Bone marrow (tissue), 2 donors: ENCODE measurements at regions not wholly inside any gene's neighbourhood (a gene's known extent, or its start where the extent isn't known, plus 50 kb on each side); places are given as distances from the start of the nearest gene placed in this dataset.
"Not testable (repeated sequence)": the region's sequence is repeated elsewhere in the genome, so short reads cannot be mapped to it uniquely, and the experiment has no call there.

Experiments used
- DNase-seq, 2 donors: peaks; one replicate each; lab custom pipeline; 2025; lab: John Stamatoyannopoulos, UW

- no peak for DNase-seq
Measured at GRCh38 chrX:137198040-137198439, 164.2 kb upstream of the GPR101 start.

GRCh38 chrX:137195991-137196390 is 162.2 kb upstream of the GPR101 start:
- DNase-seq = no peak

GRCh38 chrX:137195296-137195695 is 161.5 kb upstream of the GPR101 start:
- no peak for DNase-seq

GRCh38 chrX:137194164-137194563 is 160.4 kb upstream of the GPR101 start:
- peak in 1 of 2 donors; percentile 2 for DNase-seq

GRCh38 chrX:137187540-137187939 is 153.7 kb upstream of the GPR101 start:
- no peak for DNase-seq

GRCh38 chrX:137178392-137178791 is 144.6 kb upstream of the GPR101 start:
- no peak for DNase-seq

- DNase-seq = peak in 1 of 2 donors; percentile 1
Measured at GRCh38 chrX:137172317-137172948, 138.6 kb upstream of the GPR101 start.

GRCh38 chrX:137171626-137172025 is 137.8 kb upstream of the GPR101 start:
- no peak for DNase-seq

GRCh38 chrX:137166591-137166990 is 132.8 kb upstream of the GPR101 start:
- no peak for DNase-seq

- DNase-seq = no peak
Measured at GRCh38 chrX:137164329-137164728, 130.5 kb upstream of the GPR101 start.

GRCh38 chrX:137151403-137151802 is 117.6 kb upstream of the GPR101 start:
- DNase-seq = no peak

GRCh38 chrX:137143864-137144263 is 110.1 kb upstream of the GPR101 start:
- DNase-seq = no peak

GRCh38 chrX:137122651-137123050 is 88.9 kb upstream of the GPR101 start:
- not testable (repeated sequence) for DNase-seq

- no peak for DNase-seq
Measured at GRCh38 chrX:137119049-137119448, 85.3 kb upstream of the GPR101 start.

- DNase-seq = no peak
Measured at GRCh38 chrX:137118536-137118935, 84.7 kb upstream of the GPR101 start.

GRCh38 chrX:137118136-137118535 is 84.3 kb upstream of the GPR101 start:
- DNase-seq = no peak

- not testable (repeated sequence) for DNase-seq
Measured at GRCh38 chrX:137107877-137108276, 74.1 kb upstream of the GPR101 start.

GRCh38 chrX:137101273-137101990 is 67.6 kb upstream of the GPR101 start:
- DNase-seq = no peak
